ENCODE measurements at regions not wholly inside any gene's neighbourhood (a gene's known extent, or its start where the extent isn't known, plus 50 kb on each side); places are given as distances from the start of the nearest gene placed in this dataset.

DNA sequence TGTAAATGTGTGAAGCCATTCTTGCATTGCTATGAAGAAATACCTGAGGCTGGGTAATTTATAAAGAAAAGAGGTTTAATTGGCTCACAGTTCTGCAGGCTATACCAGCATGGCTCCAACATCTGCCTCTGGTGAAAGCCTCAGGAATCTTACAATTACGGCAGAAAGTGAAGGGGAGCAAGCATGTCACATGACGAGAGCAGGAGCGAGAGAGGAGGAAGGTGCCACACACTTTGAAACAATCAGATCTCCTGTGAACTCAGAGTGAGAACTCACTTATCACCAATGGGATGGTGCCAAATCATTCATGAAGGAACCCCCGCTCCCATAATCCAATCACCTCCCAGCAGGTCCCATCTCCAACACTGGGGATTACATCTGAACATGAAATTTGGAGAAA lies 213.6 kb upstream of the TSC22D2 start:
- TF ChIP-seq, protein P1, sequence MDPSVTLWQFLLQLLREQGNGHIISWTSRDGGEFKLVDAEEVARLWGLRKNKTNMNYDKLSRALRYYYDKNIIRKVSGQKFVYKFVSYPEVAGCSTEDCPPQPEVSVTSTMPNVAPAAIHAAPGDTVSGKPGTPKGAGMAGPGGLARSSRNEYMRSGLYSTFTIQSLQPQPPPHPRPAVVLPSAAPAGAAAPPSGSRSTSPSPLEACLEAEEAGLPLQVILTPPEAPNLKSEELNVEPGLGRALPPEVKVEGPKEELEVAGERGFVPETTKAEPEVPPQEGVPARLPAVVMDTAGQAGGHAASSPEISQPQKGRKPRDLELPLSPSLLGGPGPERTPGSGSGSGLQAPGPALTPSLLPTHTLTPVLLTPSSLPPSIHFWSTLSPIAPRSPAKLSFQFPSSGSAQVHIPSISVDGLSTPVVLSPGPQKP (IDR thresholded peaks at IDR 0.05; ENCODE audit: low read depth, low read length), result no peak
- TF ChIP-seq, protein P2, sequence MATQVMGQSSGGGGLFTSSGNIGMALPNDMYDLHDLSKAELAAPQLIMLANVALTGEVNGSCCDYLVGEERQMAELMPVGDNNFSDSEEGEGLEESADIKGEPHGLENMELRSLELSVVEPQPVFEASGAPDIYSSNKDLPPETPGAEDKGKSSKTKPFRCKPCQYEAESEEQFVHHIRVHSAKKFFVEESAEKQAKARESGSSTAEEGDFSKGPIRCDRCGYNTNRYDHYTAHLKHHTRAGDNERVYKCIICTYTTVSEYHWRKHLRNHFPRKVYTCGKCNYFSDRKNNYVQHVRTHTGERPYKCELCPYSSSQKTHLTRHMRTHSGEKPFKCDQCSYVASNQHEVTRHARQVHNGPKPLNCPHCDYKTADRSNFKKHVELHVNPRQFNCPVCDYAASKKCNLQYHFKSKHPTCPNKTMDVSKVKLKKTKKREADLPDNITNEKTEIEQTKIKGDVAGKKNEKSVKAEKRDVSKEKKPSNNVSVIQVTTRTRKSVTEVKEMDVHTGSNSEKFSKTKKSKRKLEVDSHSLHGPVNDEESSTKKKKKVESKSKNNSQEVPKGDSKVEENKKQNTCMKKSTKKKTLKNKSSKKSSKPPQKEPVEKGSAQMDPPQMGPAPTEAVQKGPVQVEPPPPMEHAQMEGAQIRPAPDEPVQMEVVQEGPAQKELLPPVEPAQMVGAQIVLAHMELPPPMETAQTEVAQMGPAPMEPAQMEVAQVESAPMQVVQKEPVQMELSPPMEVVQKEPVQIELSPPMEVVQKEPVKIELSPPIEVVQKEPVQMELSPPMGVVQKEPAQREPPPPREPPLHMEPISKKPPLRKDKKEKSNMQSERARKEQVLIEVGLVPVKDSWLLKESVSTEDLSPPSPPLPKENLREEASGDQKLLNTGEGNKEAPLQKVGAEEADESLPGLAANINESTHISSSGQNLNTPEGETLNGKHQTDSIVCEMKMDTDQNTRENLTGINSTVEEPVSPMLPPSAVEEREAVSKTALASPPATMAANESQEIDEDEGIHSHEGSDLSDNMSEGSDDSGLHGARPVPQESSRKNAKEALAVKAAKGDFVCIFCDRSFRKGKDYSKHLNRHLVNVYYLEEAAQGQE (IDR thresholded peaks at IDR 0.05; ENCODE audit: low read depth, low read length), result no peak
- TF ChIP-seq POLR2A (IDR thresholded peaks at IDR 0.05; ENCODE audit: low read depth, low read length) (no peak), EGR1 (IDR thresholded peaks at IDR 0.05; ENCODE audit: borderline replicate concordance in 1 of 2, low read depth in 2 of 2, low read length in 2 of 2) (no peak), KAT2A (conservative IDR thresholded peaks at IDR 0.05; ENCODE audit: control insufficient read depth, low read depth, low read length) (no peak), EZH2 (IDR thresholded peaks at IDR 0.05; ENCODE audit: borderline replicate concordance, control insufficient read depth, low read depth, low read length) (no peak), TAF1 (IDR thresholded peaks at IDR 0.05; ENCODE audit: borderline replicate concordance, low read depth, low read length) (no peak), SRF (IDR thresholded peaks at IDR 0.05; ENCODE audit: low read depth in 2 of 2, low read length in 2 of 2) (no peak), NBN (IDR thresholded peaks at IDR 0.05) (no peak), CBX5 (IDR thresholded peaks at IDR 0.05; ENCODE audit: low read depth) (no peak), STAT1 (conservative IDR thresholded peaks at IDR 0.05) (no peak), EP300 (IDR thresholded peaks at IDR 0.05; ENCODE audit: borderline replicate concordance in 1 of 2, control insufficient read depth in 1 of 2, low read depth in 2 of 2, low read length in 2 of 2) (no peak)
- TF ChIP-seq, protein P3, sequence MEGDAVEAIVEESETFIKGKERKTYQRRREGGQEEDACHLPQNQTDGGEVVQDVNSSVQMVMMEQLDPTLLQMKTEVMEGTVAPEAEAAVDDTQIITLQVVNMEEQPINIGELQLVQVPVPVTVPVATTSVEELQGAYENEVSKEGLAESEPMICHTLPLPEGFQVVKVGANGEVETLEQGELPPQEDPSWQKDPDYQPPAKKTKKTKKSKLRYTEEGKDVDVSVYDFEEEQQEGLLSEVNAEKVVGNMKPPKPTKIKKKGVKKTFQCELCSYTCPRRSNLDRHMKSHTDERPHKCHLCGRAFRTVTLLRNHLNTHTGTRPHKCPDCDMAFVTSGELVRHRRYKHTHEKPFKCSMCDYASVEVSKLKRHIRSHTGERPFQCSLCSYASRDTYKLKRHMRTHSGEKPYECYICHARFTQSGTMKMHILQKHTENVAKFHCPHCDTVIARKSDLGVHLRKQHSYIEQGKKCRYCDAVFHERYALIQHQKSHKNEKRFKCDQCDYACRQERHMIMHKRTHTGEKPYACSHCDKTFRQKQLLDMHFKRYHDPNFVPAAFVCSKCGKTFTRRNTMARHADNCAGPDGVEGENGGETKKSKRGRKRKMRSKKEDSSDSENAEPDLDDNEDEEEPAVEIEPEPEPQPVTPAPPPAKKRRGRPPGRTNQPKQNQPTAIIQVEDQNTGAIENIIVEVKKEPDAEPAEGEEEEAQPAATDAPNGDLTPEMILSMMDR (IDR thresholded peaks at IDR 0.05 in 2 of 3, conservative IDR thresholded peaks at IDR 0.05 in 1 of 3; ENCODE audit: control insufficient read depth in 2 of 3, extremely low read depth in 1 of 3, insufficient read depth in 1 of 3, low read depth in 3 of 3, low read length in 3 of 3), result no peak
- TF ChIP-seq, protein P4, sequence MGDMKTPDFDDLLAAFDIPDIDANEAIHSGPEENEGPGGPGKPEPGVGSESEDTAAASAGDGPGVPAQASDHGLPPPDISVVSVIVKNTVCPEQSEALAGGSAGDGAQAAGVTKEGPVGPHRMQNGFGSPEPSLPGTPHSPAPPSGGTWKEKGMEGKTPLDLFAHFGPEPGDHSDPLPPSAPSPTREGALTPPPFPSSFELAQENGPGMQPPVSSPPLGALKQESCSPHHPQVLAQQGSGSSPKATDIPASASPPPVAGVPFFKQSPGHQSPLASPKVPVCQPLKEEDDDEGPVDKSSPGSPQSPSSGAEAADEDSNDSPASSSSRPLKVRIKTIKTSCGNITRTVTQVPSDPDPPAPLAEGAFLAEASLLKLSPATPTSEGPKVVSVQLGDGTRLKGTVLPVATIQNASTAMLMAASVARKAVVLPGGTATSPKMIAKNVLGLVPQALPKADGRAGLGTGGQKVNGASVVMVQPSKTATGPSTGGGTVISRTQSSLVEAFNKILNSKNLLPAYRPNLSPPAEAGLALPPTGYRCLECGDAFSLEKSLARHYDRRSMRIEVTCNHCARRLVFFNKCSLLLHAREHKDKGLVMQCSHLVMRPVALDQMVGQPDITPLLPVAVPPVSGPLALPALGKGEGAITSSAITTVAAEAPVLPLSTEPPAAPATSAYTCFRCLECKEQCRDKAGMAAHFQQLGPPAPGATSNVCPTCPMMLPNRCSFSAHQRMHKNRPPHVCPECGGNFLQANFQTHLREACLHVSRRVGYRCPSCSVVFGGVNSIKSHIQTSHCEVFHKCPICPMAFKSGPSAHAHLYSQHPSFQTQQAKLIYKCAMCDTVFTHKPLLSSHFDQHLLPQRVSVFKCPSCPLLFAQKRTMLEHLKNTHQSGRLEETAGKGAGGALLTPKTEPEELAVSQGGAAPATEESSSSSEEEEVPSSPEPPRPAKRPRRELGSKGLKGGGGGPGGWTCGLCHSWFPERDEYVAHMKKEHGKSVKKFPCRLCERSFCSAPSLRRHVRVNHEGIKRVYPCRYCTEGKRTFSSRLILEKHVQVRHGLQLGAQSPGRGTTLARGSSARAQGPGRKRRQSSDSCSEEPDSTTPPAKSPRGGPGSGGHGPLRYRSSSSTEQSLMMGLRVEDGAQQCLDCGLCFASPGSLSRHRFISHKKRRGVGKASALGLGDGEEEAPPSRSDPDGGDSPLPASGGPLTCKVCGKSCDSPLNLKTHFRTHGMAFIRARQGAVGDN (IDR thresholded peaks at IDR 0.05), result no peak
